Calu3 (cell line): ENCODE measurements at regions not wholly inside any gene's neighbourhood (a gene's known extent, or its start where the extent isn't known, plus 50 kb on each side); places are given as distances from the start of the nearest gene placed in this dataset.

Experiments used
- BruUV-seq: library from RNA; stranded (reverse); fragments of 400-500 nt; replicated peaks from 2 replicates; lab custom pipeline; 2021; lab: Mats Ljungman, UMichigan
- CTCF ChIA-PET: fragments of 300-600 bp; sonication (Branson Sonifier 250); formaldehyde crosslinking; loops from one replicate; lab custom pipeline; 2022; ENCODE audit warnings: antibody characterized with exemption; lab: Charles Lee
- DNase-seq: peaks from one replicate; pipeline ENCODE4 v3.0.0; 2022
- H3K27ac Mint-ChIP-seq: one replicate; pipeline ENCODE4 v1.8.0; 2022; ENCODE audit warnings: mixed read lengths; ENCODE audit not compliant: unreplicated experiment
- H3K27me3 Mint-ChIP-seq: one replicate; pipeline ENCODE4 v1.8.0; 2022; ENCODE audit warnings: mixed read lengths; ENCODE audit not compliant: unreplicated experiment
- H3K36me3 Mint-ChIP-seq: one replicate; pipeline ENCODE4 v1.8.0; 2022; ENCODE audit warnings: mild to moderate bottlenecking, moderate library complexity, mixed read lengths; ENCODE audit not compliant: insufficient read depth, unreplicated experiment
- H3K4me1 Mint-ChIP-seq: one replicate; pipeline ENCODE4 v1.8.0; 2022; ENCODE audit warnings: mild to moderate bottlenecking, low read depth, mixed read lengths; ENCODE audit not compliant: unreplicated experiment
- H3K4me3 Mint-ChIP-seq: one replicate; pipeline ENCODE4 v1.8.0; 2022; ENCODE audit warnings: mild to moderate bottlenecking, low read depth, moderate library complexity, mixed read lengths; ENCODE audit not compliant: unreplicated experiment
- H3K9me3 Mint-ChIP-seq: one replicate; pipeline ENCODE4 v1.8.0; 2022; ENCODE audit warnings: low read depth, mixed read lengths; ENCODE audit not compliant: unreplicated experiment
- intact Hi-C: fragments of 100-400 bp; cut with micrococcal nuclease; formaldehyde crosslinking; loops from one replicate; pipeline ENCODE4 v1.10.0; 2022; ENCODE audit not compliant: unreplicated experiment
- TF ChIP-seq, protein P1 (sequence below): fragments of 200-600 bp; IDR thresholded peaks from one replicate; pipeline ENCODE4 v1.8.0; 2022; ENCODE audit warnings: antibody characterized with exemption; ENCODE audit not compliant: unreplicated experiment

GRCh38 chr21:41634858-41635257, 126.9 kb upstream of the TMPRSS2 start:
- intact Hi-C loops = loop anchor here (1.0 kb wide), 1 partner anchor 44 kb away; no protein-coding TSS in a partner anchor
- Mint-ChIP-seq H3K36me3 (peaks cover 18% of the 10 kb centered on the region), H3K4me3 (peak overlapping the region; percentile 19), H3K27ac (peak overlapping the region; percentile 74), H3K9me3 (peaks cover 6% of the 10 kb centered on the region), H3K27me3 (no peaks in the 10 kb centered on the region), H3K4me1 (peaks cover 69% of the 10 kb centered on the region)
- peak; percentile 50 for DNase-seq
- CTCF ChIA-PET = interaction anchor here (1.5 to 1.9 kb wide), 2 partner anchors 22 to 29 kb away, joined by 5 to 13 read pairs; no protein-coding TSS in a partner anchor
- BruUV-seq = no TSS peak
- TF ChIP-seq, protein P1, sequence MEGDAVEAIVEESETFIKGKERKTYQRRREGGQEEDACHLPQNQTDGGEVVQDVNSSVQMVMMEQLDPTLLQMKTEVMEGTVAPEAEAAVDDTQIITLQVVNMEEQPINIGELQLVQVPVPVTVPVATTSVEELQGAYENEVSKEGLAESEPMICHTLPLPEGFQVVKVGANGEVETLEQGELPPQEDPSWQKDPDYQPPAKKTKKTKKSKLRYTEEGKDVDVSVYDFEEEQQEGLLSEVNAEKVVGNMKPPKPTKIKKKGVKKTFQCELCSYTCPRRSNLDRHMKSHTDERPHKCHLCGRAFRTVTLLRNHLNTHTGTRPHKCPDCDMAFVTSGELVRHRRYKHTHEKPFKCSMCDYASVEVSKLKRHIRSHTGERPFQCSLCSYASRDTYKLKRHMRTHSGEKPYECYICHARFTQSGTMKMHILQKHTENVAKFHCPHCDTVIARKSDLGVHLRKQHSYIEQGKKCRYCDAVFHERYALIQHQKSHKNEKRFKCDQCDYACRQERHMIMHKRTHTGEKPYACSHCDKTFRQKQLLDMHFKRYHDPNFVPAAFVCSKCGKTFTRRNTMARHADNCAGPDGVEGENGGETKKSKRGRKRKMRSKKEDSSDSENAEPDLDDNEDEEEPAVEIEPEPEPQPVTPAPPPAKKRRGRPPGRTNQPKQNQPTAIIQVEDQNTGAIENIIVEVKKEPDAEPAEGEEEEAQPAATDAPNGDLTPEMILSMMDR = no peak

GRCh38 chr21:41634211-41634694, 126.3 kb upstream of the TMPRSS2 start:
- CTCF ChIA-PET = interaction anchor here (0.6 to 1.9 kb wide), 5 partner anchors 21 to 229 kb away, joined by 3 to 13 read pairs (median 5); no protein-coding TSS in a partner anchor
- TF ChIP-seq, protein P1 = no peak
- Mint-ChIP-seq H3K27ac (peak overlapping the region; percentile 74), H3K4me1 (peaks cover 63% of the 10 kb centered on the region), H3K4me3 (peak overlapping the region; percentile 19), H3K36me3 (peaks cover 13% of the 10 kb centered on the region), H3K27me3 (no peaks in the 10 kb centered on the region), H3K9me3 (peaks cover 6% of the 10 kb centered on the region)
- intact Hi-C loops = loop anchor here (1.0 kb wide), 1 partner anchor 45 kb away; no protein-coding TSS in a partner anchor
- peak; percentile 80 for DNase-seq
- no TSS peak for BruUV-seq

DNA sequence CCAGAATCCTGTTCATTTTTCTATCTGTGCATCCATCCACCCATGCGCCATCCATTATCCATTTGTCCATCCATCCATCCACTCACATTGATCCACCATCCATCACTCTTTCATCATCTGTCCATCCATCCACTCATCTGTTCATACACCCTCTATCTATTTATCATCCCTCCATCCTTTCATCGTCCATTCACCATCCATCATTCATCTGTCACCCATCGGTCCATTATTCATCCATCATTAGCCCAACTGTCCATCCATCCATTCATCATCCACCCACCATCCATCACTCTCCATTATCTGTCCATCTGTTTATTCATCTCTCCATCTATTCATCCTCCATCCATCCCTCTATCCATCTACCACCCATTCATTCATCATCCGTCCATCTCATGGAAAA, 125.7 kb upstream of the TMPRSS2 start:
- Mint-ChIP-seq H3K4me1 (peaks cover 58% of the 10 kb centered on the region), H3K27ac (peak overlapping the region; percentile 74), H3K4me3 (peak overlapping the region; percentile 19), H3K9me3 (peaks cover 6% of the 10 kb centered on the region), H3K27me3 (no peaks in the 10 kb centered on the region), H3K36me3 (peaks cover 13% of the 10 kb centered on the region)
- TF ChIP-seq, protein P1 = no peak
- CTCF ChIA-PET = interaction anchor here (0.6 to 1.9 kb wide), 5 partner anchors 20 to 230 kb away, joined by 3 to 13 read pairs (median 5); no protein-coding TSS in a partner anchor
- intact Hi-C loops = loop anchor here (1.0 kb wide), 1 partner anchor 46 kb away; no protein-coding TSS in a partner anchor
- DNase-seq = no peak
- no TSS peak for BruUV-seq

- no TSS peak for BruUV-seq
- intact Hi-C loops = no loop called here
- CTCF ChIA-PET = interaction anchor here (1.0 to 1.7 kb wide), 3 partner anchors 17 to 46 kb away, joined by 3 to 11 read pairs (median 5); no protein-coding TSS in a partner anchor
Measured at GRCh38 chr21:41632748-41633475, 125.0 kb upstream of the TMPRSS2 start.

More at GRCh38 chr21:41632748-41633475, 125.0 kb upstream of the TMPRSS2 start:
- TF ChIP-seq, protein P1 = no peak
- DNase-seq = no peak
- Mint-ChIP-seq H3K36me3 (peaks cover 13% of the 10 kb centered on the region), H3K9me3 (peaks cover 6% of the 10 kb centered on the region), H3K4me1 (peaks cover 51% of the 10 kb centered on the region), H3K27ac (no peak overlapping the region), H3K4me3 (no peak overlapping the region), H3K27me3 (no peaks in the 10 kb centered on the region)
